Endothelial cell of umbilical vein (primary cell): ENCODE measurements at regions not wholly inside any gene's neighbourhood (a gene's known extent, or its start where the extent isn't known, plus 50 kb on each side); places are given as distances from the start of the nearest gene placed in this dataset.

Experiments used
- EZH2 ChIP-seq: IDR thresholded peaks from 2 replicates; pipeline ENCODE4 v1.6.1; 2012; ENCODE audit warnings: borderline replicate concordance, low read depth, mild to moderate bottlenecking, moderate library complexity, low read length, inconsistent platforms; ENCODE audit not compliant: severe bottlenecking
- JUN ChIP-seq: IDR thresholded peaks from 2 replicates; pipeline ENCODE4 v1.6.1; 2011; ENCODE audit warnings: borderline replicate concordance, low read depth; ENCODE audit not compliant: insufficient read length, insufficient read depth
- POLR2A ChIP-seq: IDR thresholded peaks from 2 replicates; pipeline ENCODE4 v1.6.1; 2012; ENCODE audit warnings: low read depth, mild to moderate bottlenecking, control low read depth, low read length
- TF ChIP-seq, protein P1 (sequence below), 2 donors: IDR thresholded peaks; 1 replicate in 1 of 2; 2 replicates in 1 of 2; pipeline ENCODE4 v1.5.1; 2011; ENCODE audit warnings: low read length in 2 of 2, mild to moderate bottlenecking in 2 of 2, moderate library complexity in 2 of 2, control low read depth in 1 of 2, inconsistent platforms in 1 of 2, low read depth in 1 of 2; ENCODE audit not compliant: insufficient read depth in 1 of 2; ENCODE audit errors: extremely low read depth in 1 of 2
- TF ChIP-seq, protein P2 (sequence below): IDR thresholded peaks from 2 replicates; pipeline ENCODE4 v1.6.1; 2011; ENCODE audit not compliant: insufficient read depth, insufficient read length

DNA sequence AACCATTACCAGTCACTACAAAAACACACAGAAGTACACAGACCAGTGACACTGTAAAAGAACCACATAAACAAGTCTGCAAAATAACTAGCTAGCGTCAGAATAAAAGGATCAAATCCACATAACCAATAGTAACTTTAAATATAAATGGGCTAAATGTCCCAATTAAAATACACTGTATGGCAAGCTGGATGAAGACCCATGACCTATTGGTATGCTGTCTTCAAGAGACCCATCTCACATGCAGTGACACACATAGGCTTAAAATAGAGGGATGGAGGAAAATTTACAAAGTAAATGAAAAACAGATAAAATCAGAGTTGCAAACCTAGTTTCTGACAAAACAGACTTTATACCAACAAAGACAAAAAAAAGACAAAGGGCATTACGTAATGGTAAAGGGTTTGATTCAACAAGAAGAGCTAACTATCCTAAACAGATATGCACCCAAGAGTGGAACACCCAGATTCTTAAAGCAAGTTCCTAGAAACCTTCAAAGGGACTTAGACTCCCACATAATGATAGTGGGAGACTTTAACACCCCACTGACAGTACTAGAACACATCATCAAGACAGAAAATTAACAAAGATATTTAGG, 196.9 kb downstream of the TBX15 start:
- TF ChIP-seq, protein P1, sequence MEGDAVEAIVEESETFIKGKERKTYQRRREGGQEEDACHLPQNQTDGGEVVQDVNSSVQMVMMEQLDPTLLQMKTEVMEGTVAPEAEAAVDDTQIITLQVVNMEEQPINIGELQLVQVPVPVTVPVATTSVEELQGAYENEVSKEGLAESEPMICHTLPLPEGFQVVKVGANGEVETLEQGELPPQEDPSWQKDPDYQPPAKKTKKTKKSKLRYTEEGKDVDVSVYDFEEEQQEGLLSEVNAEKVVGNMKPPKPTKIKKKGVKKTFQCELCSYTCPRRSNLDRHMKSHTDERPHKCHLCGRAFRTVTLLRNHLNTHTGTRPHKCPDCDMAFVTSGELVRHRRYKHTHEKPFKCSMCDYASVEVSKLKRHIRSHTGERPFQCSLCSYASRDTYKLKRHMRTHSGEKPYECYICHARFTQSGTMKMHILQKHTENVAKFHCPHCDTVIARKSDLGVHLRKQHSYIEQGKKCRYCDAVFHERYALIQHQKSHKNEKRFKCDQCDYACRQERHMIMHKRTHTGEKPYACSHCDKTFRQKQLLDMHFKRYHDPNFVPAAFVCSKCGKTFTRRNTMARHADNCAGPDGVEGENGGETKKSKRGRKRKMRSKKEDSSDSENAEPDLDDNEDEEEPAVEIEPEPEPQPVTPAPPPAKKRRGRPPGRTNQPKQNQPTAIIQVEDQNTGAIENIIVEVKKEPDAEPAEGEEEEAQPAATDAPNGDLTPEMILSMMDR (IDR thresholded peaks at IDR 0.05; ENCODE audit: extremely low read depth in 1 of 2, insufficient read depth in 1 of 2, low read depth in 1 of 2, low read length in 2 of 2) = no peak
- TF ChIP-seq EZH2 (no peak), POLR2A (no peak), JUN (no peak)
- TF ChIP-seq, protein P2, sequence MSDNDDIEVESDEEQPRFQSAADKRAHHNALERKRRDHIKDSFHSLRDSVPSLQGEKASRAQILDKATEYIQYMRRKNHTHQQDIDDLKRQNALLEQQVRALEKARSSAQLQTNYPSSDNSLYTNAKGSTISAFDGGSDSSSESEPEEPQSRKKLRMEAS = no peak
